Testis (tissue), 2 donors: ENCODE measurements at regions not wholly inside any gene's neighbourhood (a gene's known extent, or its start where the extent isn't known, plus 50 kb on each side); places are given as distances from the start of the nearest gene placed in this dataset.

Source experiments
- CTCF ChIP-seq, 3 experiments: fragments of 450-650 bp in 2 of 3; fragments of 200-600 bp in 1 of 3; sonication (generic) in 1 of 3; IDR thresholded peaks; one replicate each; pipeline ENCODE4 v1.5.1; 2016 to 2019; ENCODE audit warnings: antibody characterized with exemption in 3 of 3, mild to moderate bottlenecking in 2 of 3, moderate library complexity in 1 of 3
- POLR2A ChIP-seq: fragments of 450-650 bp; IDR thresholded peaks from one replicate; pipeline ENCODE4 v1.6.1; 2017; ENCODE audit warnings: antibody characterized with exemption, mild to moderate bottlenecking, moderate library complexity

GRCh38 chr7:69052447-69052846 is 545.8 kb upstream of the AUTS2 start:
- TF ChIP-seq CTCF (IDR thresholded peaks at IDR 0.05) = no peak
- TF ChIP-seq POLR2A = no peak
